Endothelial cell of umbilical vein (primary cell): ENCODE measurements at regions not wholly inside any gene's neighbourhood (a gene's known extent, or its start where the extent isn't known, plus 50 kb on each side); places are given as distances from the start of the nearest gene placed in this dataset.

Experiments used
- BruUV-seq: library from RNA; stranded (reverse); fragments of 400-500 nt; replicated peaks from 2 replicates; lab custom pipeline; 2021; lab: Mats Ljungman, UMichigan
- CTCF ChIA-PET: fragments of 300-600, 350-600 bp; sonication (Branson Sonifier 250); formaldehyde crosslinking; loops from one replicate; lab custom pipeline; 2021; ENCODE audit warnings: antibody characterized with exemption, inconsistent platforms; lab: Charles Lee
- POLR2A ChIA-PET: fragments of 300-600, 350-600 bp; sonication (Branson Sonifier 250); formaldehyde crosslinking; loops from one replicate; lab custom pipeline; 2021; ENCODE audit warnings: antibody characterized with exemption, inconsistent platforms; lab: Charles Lee
- DNase-seq: peaks from one replicate; pipeline ENCODE4 v3.0.0-alpha.2; 2011; ENCODE audit warnings: low read depth, low spot score
- FAIRE-seq: peaks from 2 replicates; lab custom pipeline; 2011; peaks lifted over from hg19 to GRCh38; lab: Jason Lieb, UNC
- H2AFZ ChIP-seq: 2 replicates; pipeline ENCODE4 v1.6.0; 2012; ENCODE audit warnings: low read depth, low read length, control low read depth, inconsistent platforms
- H3K27ac ChIP-seq: 2 replicates; pipeline ENCODE4 v1.5.1; 2011; ENCODE audit warnings: low read depth, mild to moderate bottlenecking, control low read depth, low read length, moderate library complexity; ENCODE audit not compliant: insufficient read depth
- H3K27me3 ChIP-seq, 2 experiments: 2 replicates each; pipeline versions ENCODE4 v1.6.0 to v1.6.1; 2011; ENCODE audit warnings: low read length in 2 of 2, mixed read lengths in 1 of 2; ENCODE audit not compliant: control insufficient read depth in 2 of 2, insufficient read depth in 2 of 2
- H3K36me3 ChIP-seq, 2 experiments: 2 replicates in 1 of 2; 3 replicates in 1 of 2; pipeline ENCODE4 v1.5.1; 2011; ENCODE audit warnings: low read length in 2 of 2, mild to moderate bottlenecking in 1 of 2, moderate library complexity in 1 of 2; ENCODE audit not compliant: control insufficient read depth in 2 of 2, insufficient read depth in 2 of 2; ENCODE audit errors: extremely low read depth in 1 of 2
- H3K4me1 ChIP-seq: 3 replicates; pipeline ENCODE4 v1.5.1; 2011; ENCODE audit warnings: mild to moderate bottlenecking, low read length; ENCODE audit not compliant: control insufficient read depth, insufficient read depth; ENCODE audit errors: extremely low read depth
- H3K4me2 ChIP-seq: 2 replicates; pipeline ENCODE4 v1.6.1; 2011; ENCODE audit warnings: low read length, control low read depth, mixed read lengths; ENCODE audit not compliant: insufficient read depth
- H3K4me3 ChIP-seq, 3 experiments: fragments of 200-600 bp in 1 of 3; sonication (generic), shearing (Covaris generic) in 1 of 3; replicated peaks in 1 of 3; 2 replicates each; pipeline ENCODE4 v1.5.1; 2011 to 2016; ENCODE audit warnings: control low read depth in 3 of 3, low read length in 3 of 3, mild to moderate bottlenecking in 2 of 3, inconsistent platforms in 1 of 3, low read depth in 1 of 3, moderate library complexity in 1 of 3; ENCODE audit not compliant: insufficient read depth in 1 of 3
- H3K79me2 ChIP-seq: 2 replicates; pipeline ENCODE4 v1.6.0; 2012; ENCODE audit warnings: low read length, inconsistent platforms; ENCODE audit not compliant: control insufficient read depth, insufficient read depth
- H3K9ac ChIP-seq: replicated peaks from 2 replicates; pipeline ENCODE3; 2011; ENCODE audit warnings: low read length, control low read depth; ENCODE audit not compliant: insufficient read depth; ENCODE audit errors: extremely low read depth
- H3K9me1 ChIP-seq: replicated peaks from 3 replicates; pipeline ENCODE4 v1.6.0; 2011; ENCODE audit warnings: mild to moderate bottlenecking, low read length; ENCODE audit not compliant: control insufficient read depth, insufficient read depth; ENCODE audit errors: extremely low read depth
- H3K9me3 ChIP-seq: replicated peaks from 2 replicates; pipeline ENCODE4 v1.5.1; 2012; ENCODE audit warnings: low read length, inconsistent platforms; ENCODE audit not compliant: control insufficient read depth, insufficient read depth
- H4K20me1 ChIP-seq: replicated peaks from 2 replicates; pipeline ENCODE3; 2011; ENCODE audit warnings: mild to moderate bottlenecking, low read length; ENCODE audit not compliant: control insufficient read depth, insufficient read depth; ENCODE audit errors: extremely low read depth
- CTCF ChIP-seq, 2 donors: IDR thresholded peaks; 1 replicate in 1 of 2; 2 replicates in 1 of 2; pipeline ENCODE4 v1.5.1; 2011; ENCODE audit warnings: low read length in 2 of 2, mild to moderate bottlenecking in 2 of 2, moderate library complexity in 2 of 2, control low read depth in 1 of 2, inconsistent platforms in 1 of 2, low read depth in 1 of 2; ENCODE audit not compliant: insufficient read depth in 1 of 2; ENCODE audit errors: extremely low read depth in 1 of 2
- EZH2 ChIP-seq: IDR thresholded peaks from 2 replicates; pipeline ENCODE4 v1.6.1; 2012; ENCODE audit warnings: borderline replicate concordance, low read depth, mild to moderate bottlenecking, moderate library complexity, low read length, inconsistent platforms; ENCODE audit not compliant: severe bottlenecking
- FOS ChIP-seq: IDR thresholded peaks from 2 replicates; pipeline ENCODE4 v1.6.1; 2011; ENCODE audit warnings: mild to moderate bottlenecking, low read length, moderate library complexity, borderline replicate concordance; ENCODE audit not compliant: insufficient read depth
- GATA2 ChIP-seq: IDR thresholded peaks from 2 replicates; pipeline ENCODE4 v1.7.0; 2011; ENCODE audit warnings: low read depth, mild to moderate bottlenecking, moderate library complexity, mixed read lengths, low read length; ENCODE audit not compliant: insufficient read length, insufficient read depth
- JUN ChIP-seq: IDR thresholded peaks from 2 replicates; pipeline ENCODE4 v1.6.1; 2011; ENCODE audit warnings: borderline replicate concordance, low read depth; ENCODE audit not compliant: insufficient read length, insufficient read depth
- MYC ChIP-seq: IDR thresholded peaks from one replicate; pipeline ENCODE4 v1.6.1; 2011; ENCODE audit warnings: mild to moderate bottlenecking, low read depth, low read length
- POLR2A ChIP-seq: IDR thresholded peaks from 2 replicates; pipeline ENCODE4 v1.6.1; 2012; ENCODE audit warnings: low read depth, mild to moderate bottlenecking, control low read depth, low read length
- POLR2AphosphoS5 ChIP-seq: IDR thresholded peaks from 2 replicates; pipeline ENCODE4 v1.6.1; 2012; ENCODE audit warnings: low read depth, mild to moderate bottlenecking, control low read depth, low read length, moderate library complexity; ENCODE audit not compliant: insufficient read depth
- dilution Hi-C: fragments of 300-500 bp; cut with MboI; formaldehyde crosslinking; loops from one replicate; pipeline ENCODE4 v1.15.0; 2019; ENCODE audit warnings: low sequenced_read_pairs; ENCODE audit not compliant: extremely low pct_ligation_motif_present
- intact Hi-C: fragments of 100-400 bp; cut with micrococcal nuclease; formaldehyde crosslinking; loops from one replicate; pipeline ENCODE4 v1.10.0; 2022
- TF ChIP-seq, protein P1 (sequence below): IDR thresholded peaks from 2 replicates; pipeline ENCODE4 v1.6.1; 2011; ENCODE audit not compliant: insufficient read depth, insufficient read length

- Histone ChIP-seq H3K27me3 (no peaks in the 10 kb centered on the region), H3K4me1 (no peaks in the 10 kb centered on the region), H2AFZ (no peak overlapping the region), H3K36me3 (no peaks in the 10 kb centered on the region), H4K20me1 (no peaks in the 10 kb centered on the region), H3K4me3 (no peak overlapping the region), H3K9me3 (no peaks in the 10 kb centered on the region), H3K79me2 (no peaks in the 10 kb centered on the region), H3K9ac (no peak overlapping the region), H3K4me2 (no peak overlapping the region), H3K9me1 (no peaks in the 10 kb centered on the region), H3K27ac (no peak overlapping the region)
- DNase-seq (no peak), FAIRE-seq (no peak)
- POLR2A ChIA-PET: no interaction called here
- intact Hi-C loops: no loop called here
- CTCF ChIA-PET: interaction anchor here (1.2 to 1.7 kb wide), 3 partner anchors 11 to 72 kb away, joined by 3 to 4 read pairs (median 4); no protein-coding TSS in a partner anchor
- dilution Hi-C loops: no loop called here
- no TSS peak for BruUV-seq
- no peak for TF ChIP-seq EZH2
- TF ChIP-seq, protein P1, sequence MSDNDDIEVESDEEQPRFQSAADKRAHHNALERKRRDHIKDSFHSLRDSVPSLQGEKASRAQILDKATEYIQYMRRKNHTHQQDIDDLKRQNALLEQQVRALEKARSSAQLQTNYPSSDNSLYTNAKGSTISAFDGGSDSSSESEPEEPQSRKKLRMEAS: no peak
- no peak for TF ChIP-seq MYC
- TF ChIP-seq POLR2AphosphoS5: no peak
- TF ChIP-seq CTCF (IDR thresholded peaks at IDR 0.05; ENCODE audit: extremely low read depth in 1 of 2, insufficient read depth in 1 of 2, low read depth in 1 of 2, low read length in 2 of 2): no peak
These were observed 697.6 kb upstream of the ALCAM start for GRCh38 chr3:104669083-104669482.

- no peaks in the 10 kb centered on the region for H3K36me3 ChIP-seq
- H3K9me1 ChIP-seq: no peaks in the 10 kb centered on the region
- CTCF ChIA-PET: no interaction called here
- no peaks in the 10 kb centered on the region for H3K9me3 ChIP-seq
- H3K27me3 ChIP-seq: no peaks in the 10 kb centered on the region
- no peak overlapping the region for H3K27ac ChIP-seq
- intact Hi-C loops: no loop called here
- H2AFZ ChIP-seq: no peak overlapping the region
- dilution Hi-C loops: no loop called here
- TF ChIP-seq POLR2AphosphoS5 (no peak), FOS (no peak), GATA2 (no peak), JUN (no peak), MYC (no peak), POLR2A (no peak), EZH2 (no peak), CTCF (IDR thresholded peaks at IDR 0.05; ENCODE audit: extremely low read depth in 1 of 2, insufficient read depth in 1 of 2, low read depth in 1 of 2, low read length in 2 of 2) (no peak)
- TF ChIP-seq, protein P1: no peak
- no TSS peak for BruUV-seq
- no peaks in the 10 kb centered on the region for H3K79me2 ChIP-seq
- H3K9ac ChIP-seq: no peak overlapping the region
- POLR2A ChIA-PET: no interaction called here
- H3K4me3 ChIP-seq: no peak overlapping the region
- DNase-seq: no peak
- FAIRE-seq: no peak
- H3K4me2 ChIP-seq: no peak overlapping the region
- H4K20me1 ChIP-seq: no peaks in the 10 kb centered on the region
- H3K4me1 ChIP-seq: no peaks in the 10 kb centered on the region
These were observed 694.4 kb upstream of the ALCAM start for GRCh38 chr3:104672331-104672730.
